Panc1 (cell line): ENCODE measurements at regions not wholly inside any gene's neighbourhood (a gene's known extent, or its start where the extent isn't known, plus 50 kb on each side); places are given as distances from the start of the nearest gene placed in this dataset.

Source experiments
- POLR2AphosphoS5 ChIP-seq: IDR thresholded peaks from 2 replicates; pipeline ENCODE4 v1.6.1; 2012; ENCODE audit warnings: mild to moderate bottlenecking, low read depth, low read length, moderate library complexity
- TF ChIP-seq, protein P1 (sequence below): fragments of 450-650 bp; IDR thresholded peaks from 2 replicates; pipeline ENCODE4 v1.5.1; 2017; ENCODE audit warnings: mild to moderate bottlenecking

- no peak for TF ChIP-seq POLR2AphosphoS5
- TF ChIP-seq, protein P1, sequence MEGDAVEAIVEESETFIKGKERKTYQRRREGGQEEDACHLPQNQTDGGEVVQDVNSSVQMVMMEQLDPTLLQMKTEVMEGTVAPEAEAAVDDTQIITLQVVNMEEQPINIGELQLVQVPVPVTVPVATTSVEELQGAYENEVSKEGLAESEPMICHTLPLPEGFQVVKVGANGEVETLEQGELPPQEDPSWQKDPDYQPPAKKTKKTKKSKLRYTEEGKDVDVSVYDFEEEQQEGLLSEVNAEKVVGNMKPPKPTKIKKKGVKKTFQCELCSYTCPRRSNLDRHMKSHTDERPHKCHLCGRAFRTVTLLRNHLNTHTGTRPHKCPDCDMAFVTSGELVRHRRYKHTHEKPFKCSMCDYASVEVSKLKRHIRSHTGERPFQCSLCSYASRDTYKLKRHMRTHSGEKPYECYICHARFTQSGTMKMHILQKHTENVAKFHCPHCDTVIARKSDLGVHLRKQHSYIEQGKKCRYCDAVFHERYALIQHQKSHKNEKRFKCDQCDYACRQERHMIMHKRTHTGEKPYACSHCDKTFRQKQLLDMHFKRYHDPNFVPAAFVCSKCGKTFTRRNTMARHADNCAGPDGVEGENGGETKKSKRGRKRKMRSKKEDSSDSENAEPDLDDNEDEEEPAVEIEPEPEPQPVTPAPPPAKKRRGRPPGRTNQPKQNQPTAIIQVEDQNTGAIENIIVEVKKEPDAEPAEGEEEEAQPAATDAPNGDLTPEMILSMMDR = no peak
Observed at GRCh38 chr5:61813361-61813760, 481.3 kb downstream of the ZSWIM6 start.
